ENCODE measurements at regions not wholly inside any gene's neighbourhood (a gene's known extent, or its start where the extent isn't known, plus 50 kb on each side); places are given as distances from the start of the nearest gene placed in this dataset.

DNA sequence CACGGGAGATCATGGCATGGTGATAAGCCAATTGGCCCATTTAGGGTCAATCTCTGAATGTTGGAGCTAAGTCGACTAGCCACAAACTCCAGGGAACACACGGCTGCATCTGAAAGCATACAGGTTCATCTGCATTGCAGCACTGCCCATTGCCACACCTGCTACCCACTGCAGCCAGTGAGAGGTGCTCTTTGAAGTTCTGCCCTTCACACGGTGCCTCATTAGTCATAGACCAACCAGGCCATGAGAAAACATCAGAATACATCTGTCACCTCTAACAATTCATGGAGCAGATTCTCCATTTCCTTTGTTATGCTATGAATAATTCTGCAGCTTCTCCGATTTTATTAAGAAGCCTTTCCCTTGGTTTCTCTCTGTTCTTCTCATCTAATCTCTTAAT lies 65.7 kb upstream of the FAM204A start:
- no peaks in the 10 kb centered on the region for H3K9me2 ChIP-seq (replicated peaks; ENCODE audit: low read length)
- no peaks in the 10 kb centered on the region for H3K36me3 ChIP-seq (ENCODE audit: low read depth, low read length)
- H3K27ac ChIP-seq (ENCODE audit: low read length), result no peak overlapping the region
- ChIA-PET POLR2A (ENCODE audit: unreplicated experiment) (no interaction called here), CTCF (no interaction called here)
- no peaks in the 10 kb centered on the region for H3K4me1 ChIP-seq (ENCODE audit: insufficient read depth, low read length)
- no peaks in the 10 kb centered on the region for H3K9me3 ChIP-seq (ENCODE audit: low read length)
- no peak overlapping the region for H2AFZ ChIP-seq (ENCODE audit: low read length)
- no peak for TF ChIP-seq EZH2 (IDR thresholded peaks at IDR 0.05; ENCODE audit: low read length, unreplicated experiment)
- no peak for TF ChIP-seq EZH2phosphoT487 (IDR thresholded peaks at IDR 0.05; ENCODE audit: borderline replicate concordance, low read length)
- TF ChIP-seq, protein P1, sequence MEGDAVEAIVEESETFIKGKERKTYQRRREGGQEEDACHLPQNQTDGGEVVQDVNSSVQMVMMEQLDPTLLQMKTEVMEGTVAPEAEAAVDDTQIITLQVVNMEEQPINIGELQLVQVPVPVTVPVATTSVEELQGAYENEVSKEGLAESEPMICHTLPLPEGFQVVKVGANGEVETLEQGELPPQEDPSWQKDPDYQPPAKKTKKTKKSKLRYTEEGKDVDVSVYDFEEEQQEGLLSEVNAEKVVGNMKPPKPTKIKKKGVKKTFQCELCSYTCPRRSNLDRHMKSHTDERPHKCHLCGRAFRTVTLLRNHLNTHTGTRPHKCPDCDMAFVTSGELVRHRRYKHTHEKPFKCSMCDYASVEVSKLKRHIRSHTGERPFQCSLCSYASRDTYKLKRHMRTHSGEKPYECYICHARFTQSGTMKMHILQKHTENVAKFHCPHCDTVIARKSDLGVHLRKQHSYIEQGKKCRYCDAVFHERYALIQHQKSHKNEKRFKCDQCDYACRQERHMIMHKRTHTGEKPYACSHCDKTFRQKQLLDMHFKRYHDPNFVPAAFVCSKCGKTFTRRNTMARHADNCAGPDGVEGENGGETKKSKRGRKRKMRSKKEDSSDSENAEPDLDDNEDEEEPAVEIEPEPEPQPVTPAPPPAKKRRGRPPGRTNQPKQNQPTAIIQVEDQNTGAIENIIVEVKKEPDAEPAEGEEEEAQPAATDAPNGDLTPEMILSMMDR (conservative IDR thresholded peaks at IDR 0.05; ENCODE audit: low read depth, low read length), result no peak
- H3K9ac ChIP-seq (ENCODE audit: low read length), result no peak overlapping the region
- H3K4me2 ChIP-seq (ENCODE audit: low read length), result no peak overlapping the region
- DNase-seq, result no peak
- no peaks in the 10 kb centered on the region for H4K20me1 ChIP-seq (ENCODE audit: low read length)
- no peaks in the 10 kb centered on the region for H3K79me2 ChIP-seq (ENCODE audit: low read length)
- H3F3A ChIP-seq (ENCODE audit: low read length, unreplicated experiment), result no peaks in the 10 kb centered on the region
- peaks cover 95% of the 10 kb centered on the region for H3K27me3 ChIP-seq (ENCODE audit: low read length)
- BruUV-seq (replicated peaks), result no TSS peak
- ATAC-seq, result no peak
- intact Hi-C loops (cut with micrococcal nuclease), result no loop called here
- H3K4me3 ChIP-seq (ENCODE audit: low read length), result no peak overlapping the region

- no peak for TF ChIP-seq EZH2phosphoT487 (IDR thresholded peaks at IDR 0.05; ENCODE audit: borderline replicate concordance, low read length)
- no peak for TF ChIP-seq EZH2 (IDR thresholded peaks at IDR 0.05; ENCODE audit: low read length, unreplicated experiment)
- TF ChIP-seq, protein P1 (conservative IDR thresholded peaks at IDR 0.05; ENCODE audit: low read depth, low read length), result no peak
- Histone ChIP-seq H3F3A (ENCODE audit: low read length, unreplicated experiment) (no peaks in the 10 kb centered on the region), H2AFZ (ENCODE audit: low read length) (no peak overlapping the region), H3K9ac (ENCODE audit: low read length) (no peak overlapping the region), H3K4me1 (ENCODE audit: insufficient read depth, low read length) (no peaks in the 10 kb centered on the region), H3K4me3 (ENCODE audit: low read length) (no peak overlapping the region), H3K36me3 (ENCODE audit: low read depth, low read length) (no peaks in the 10 kb centered on the region), H4K20me1 (ENCODE audit: low read length) (no peaks in the 10 kb centered on the region), H3K27me3 (ENCODE audit: low read length) (peaks cover 92% of the 10 kb centered on the region), H3K79me2 (ENCODE audit: low read length) (no peaks in the 10 kb centered on the region), H3K27ac (ENCODE audit: low read length) (no peak overlapping the region), H3K9me3 (ENCODE audit: low read length) (no peaks in the 10 kb centered on the region), H3K9me2 (replicated peaks; ENCODE audit: low read length) (no peaks in the 10 kb centered on the region), H3K4me2 (ENCODE audit: low read length) (no peak overlapping the region)
- POLR2A ChIA-PET (ENCODE audit: unreplicated experiment), result no interaction called here
- CTCF ChIA-PET, result no interaction called here
- intact Hi-C loops (cut with micrococcal nuclease), result no loop called here
- ATAC-seq (no peak), DNase-seq (no peak)
- no TSS peak for BruUV-seq (replicated peaks)
Measured at GRCh38 chr10:118407026-118407425, 64.9 kb upstream of the FAM204A start.

DNA sequence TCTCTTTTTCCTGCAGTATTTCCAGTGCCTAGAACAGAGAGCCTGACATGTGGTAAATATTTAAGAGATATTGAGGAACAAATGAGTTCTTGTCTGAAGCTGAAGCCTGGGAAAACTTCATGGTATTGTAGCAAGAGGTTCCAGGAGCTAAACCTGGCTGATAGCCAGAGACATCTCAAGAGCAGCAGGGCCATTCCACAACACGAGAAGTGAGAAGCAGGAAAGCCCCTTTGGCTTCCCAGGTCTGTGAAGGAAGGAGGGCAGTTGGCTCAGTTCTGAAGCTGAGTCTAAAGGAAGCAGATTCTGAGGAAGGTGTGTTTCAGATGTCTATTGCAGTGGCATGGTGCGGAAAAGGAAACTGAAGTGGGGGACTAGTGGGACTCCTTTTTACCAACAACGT lies 63.8 kb upstream of the FAM204A start:
- no peak overlapping the region for H3K4me2 ChIP-seq (ENCODE audit: low read length)
- no peaks in the 10 kb centered on the region for H4K20me1 ChIP-seq (ENCODE audit: low read length)
- ChIA-PET CTCF (no interaction called here), POLR2A (ENCODE audit: unreplicated experiment) (no interaction called here)
- H3K9ac ChIP-seq (ENCODE audit: low read length), result no peak overlapping the region
- DNase-seq (no peak), ATAC-seq (no peak)
- no peak overlapping the region for H3K4me3 ChIP-seq (ENCODE audit: low read length)
- H2AFZ ChIP-seq (ENCODE audit: low read length), result no peak overlapping the region
- H3K36me3 ChIP-seq (ENCODE audit: low read depth, low read length), result no peaks in the 10 kb centered on the region
- no peaks in the 10 kb centered on the region for H3K4me1 ChIP-seq (ENCODE audit: insufficient read depth, low read length)
- no peaks in the 10 kb centered on the region for H3K79me2 ChIP-seq (ENCODE audit: low read length)
- no peaks in the 10 kb centered on the region for H3K9me2 ChIP-seq (replicated peaks; ENCODE audit: low read length)
- TF ChIP-seq EZH2phosphoT487 (IDR thresholded peaks at IDR 0.05; ENCODE audit: borderline replicate concordance, low read length) (no peak), EZH2 (IDR thresholded peaks at IDR 0.05; ENCODE audit: low read length, unreplicated experiment) (no peak)
- TF ChIP-seq, protein P1 (conservative IDR thresholded peaks at IDR 0.05; ENCODE audit: low read depth, low read length), result no peak
- no peak overlapping the region for H3K27ac ChIP-seq (ENCODE audit: low read length)
- no peaks in the 10 kb centered on the region for H3F3A ChIP-seq (ENCODE audit: low read length, unreplicated experiment)
- no TSS peak for BruUV-seq (replicated peaks)
- intact Hi-C loops (cut with micrococcal nuclease), result no loop called here
- no peaks in the 10 kb centered on the region for H3K9me3 ChIP-seq (ENCODE audit: low read length)
- peaks cover 81% of the 10 kb centered on the region for H3K27me3 ChIP-seq (ENCODE audit: low read length)

All from PC-3 (cell line).